GM18508 (cell line): ENCODE measurements at regions not wholly inside any gene's neighbourhood (a gene's known extent, or its start where the extent isn't known, plus 50 kb on each side); places are given as distances from the start of the nearest gene placed in this dataset.
"Not testable (repeated sequence)": the region's sequence is repeated elsewhere in the genome, so short reads cannot be mapped to it uniquely, and the experiment has no call there.

Experiments
- ATAC-seq: cut with Tn5 transposase; IDR thresholded peaks from one replicate; pipeline ENCODE4 v1.9.1; 2021; ENCODE audit warnings: moderate number of reproducible peaks; ENCODE audit not compliant: insufficient read depth, unreplicated experiment

- no peak for ATAC-seq
Observed at GRCh38 chr1:189605226-189605625, 872.4 kb downstream of the BRINP3 start.

- ATAC-seq: no peak
Observed at GRCh38 chr1:189606047-189606446, 871.6 kb downstream of the BRINP3 start.

GRCh38 chr1:189606795-189607476, 870.7 kb downstream of the BRINP3 start:
- no peak for ATAC-seq

GRCh38 chr1:189607477-189608096, 870.1 kb downstream of the BRINP3 start:
- no peak for ATAC-seq

GRCh38 chr1:189609167-189609566, 868.5 kb downstream of the BRINP3 start:
- no peak for ATAC-seq

- no peak for ATAC-seq
Observed at GRCh38 chr1:189616893-189617292, 860.8 kb downstream of the BRINP3 start.

- ATAC-seq: no peak
Observed at GRCh38 chr1:189619682-189620332, 857.9 kb downstream of the BRINP3 start.

GRCh38 chr1:189620471-189620870, 857.2 kb downstream of the BRINP3 start:
- no peak for ATAC-seq

- ATAC-seq: no peak
Observed at GRCh38 chr1:189623336-189623735, 854.3 kb downstream of the BRINP3 start.

- no peak for ATAC-seq
Observed at GRCh38 chr1:189627427-189627826, 850.2 kb downstream of the BRINP3 start.

- ATAC-seq: no peak
Observed at GRCh38 chr1:189628857-189629256, 848.8 kb downstream of the BRINP3 start.

- no peak for ATAC-seq
Observed at GRCh38 chr1:189633658-189634057, 844.0 kb downstream of the BRINP3 start.

GRCh38 chr1:189637041-189637440, 840.6 kb downstream of the BRINP3 start:
- ATAC-seq: no peak

- ATAC-seq: not testable (repeated sequence)
Observed at GRCh38 chr1:189644156-189644555, 833.5 kb downstream of the BRINP3 start.

GRCh38 chr1:189644970-189645369, 832.7 kb downstream of the BRINP3 start:
- ATAC-seq: no peak

GRCh38 chr1:189646066-189646465, 831.6 kb downstream of the BRINP3 start:
- no peak for ATAC-seq

- no peak for ATAC-seq
Observed at GRCh38 chr1:189654906-189655305, 822.8 kb downstream of the BRINP3 start.

- no peak for ATAC-seq
Observed at GRCh38 chr1:189656628-189657530, 820.8 kb downstream of the BRINP3 start.

GRCh38 chr1:189657715-189658114, 819.9 kb downstream of the BRINP3 start:
- ATAC-seq: no peak

GRCh38 chr1:189658381-189658780, 819.3 kb downstream of the BRINP3 start:
- ATAC-seq: no peak

- no peak for ATAC-seq
Observed at GRCh38 chr1:189659731-189660130, 817.9 kb downstream of the BRINP3 start.
